Neural cell (in vitro differentiated cells): ENCODE measurements at regions not wholly inside any gene's neighbourhood (a gene's known extent, or its start where the extent isn't known, plus 50 kb on each side); places are given as distances from the start of the nearest gene placed in this dataset.

Experiments used
- H2AFZ ChIP-seq: fragments of 200-600, 300-800 bp; sonication (generic), shearing (Covaris generic); 2 replicates; pipeline ENCODE4 v1.6.0; 2014; ENCODE audit warnings: low read depth, mild to moderate bottlenecking, antibody characterized with exemption, low read length, moderate library complexity
- H3F3A ChIP-seq: fragments of 200-600 bp; shearing (Covaris generic); 2 replicates; pipeline ENCODE4 v1.6.1; 2016; ENCODE audit warnings: mild to moderate bottlenecking, moderate library complexity, mixed read lengths, antibody characterized with exemption, low read length; ENCODE audit not compliant: insufficient read depth, poor library complexity, severe bottlenecking
- H3K27ac ChIP-seq: fragments of 200-600, 300-800 bp; sonication (generic), shearing (Covaris generic); 2 replicates; pipeline ENCODE4 v1.5.1; 2014; ENCODE audit warnings: mild to moderate bottlenecking, low read length, moderate library complexity
- H3K27me3 ChIP-seq: fragments of 300-800, 200-600 bp; sonication (generic), shearing (Covaris generic); 2 replicates; pipeline ENCODE4 v1.6.0; 2014; ENCODE audit warnings: mild to moderate bottlenecking, low read depth, low read length, moderate library complexity; ENCODE audit not compliant: insufficient read depth
- H3K36me3 ChIP-seq: fragments of 300-800, 200-600 bp; sonication (generic), shearing (Covaris generic); 2 replicates; pipeline ENCODE4 v1.5.1; 2014; ENCODE audit warnings: mild to moderate bottlenecking, antibody characterized with exemption, low read length, moderate library complexity; ENCODE audit not compliant: insufficient read depth
- H3K4me2 ChIP-seq: fragments of 300-800, 200-600 bp; sonication (generic), shearing (Covaris generic); 2 replicates; pipeline ENCODE4 v1.6.0; 2014; ENCODE audit warnings: mild to moderate bottlenecking, low read length
- H3K4me3 ChIP-seq: fragments of 300-800, 200-600 bp; sonication (generic), shearing (Covaris generic); 2 replicates; pipeline ENCODE4 v1.5.1; 2014; ENCODE audit warnings: mild to moderate bottlenecking, low read length, moderate library complexity
- H3K79me2 ChIP-seq: fragments of 200-600 bp; shearing (Covaris generic); replicated peaks from 2 replicates; pipeline ENCODE4 v1.6.0; 2014; ENCODE audit warnings: mild to moderate bottlenecking, low read length, moderate library complexity; ENCODE audit not compliant: insufficient read depth
- H3K9ac ChIP-seq: fragments of 300-800, 200-600 bp; sonication (generic), shearing (Covaris generic); 2 replicates; pipeline ENCODE4 v1.6.1; 2016; ENCODE audit warnings: mild to moderate bottlenecking, low read length, mixed read lengths
- H3K9me2 ChIP-seq: fragments of 200-600 bp; shearing (Covaris generic); 2 replicates; pipeline ENCODE4 v1.6.1; 2016; ENCODE audit warnings: mild to moderate bottlenecking, low read length, mixed read lengths; ENCODE audit not compliant: insufficient read depth
- H3K9me3 ChIP-seq: fragments of 200-600, 300-800 bp; sonication (generic), shearing (Covaris generic); 2 replicates; pipeline ENCODE4 v1.6.1; 2016; ENCODE audit warnings: mild to moderate bottlenecking, mixed run types, low read length, moderate library complexity, mixed read lengths
- H4K20me1 ChIP-seq: fragments of 200-600 bp; shearing (Covaris generic); 2 replicates; pipeline ENCODE4 v1.6.1; 2016; ENCODE audit warnings: mild to moderate bottlenecking, mixed run types; ENCODE audit not compliant: insufficient read depth
- EP300 ChIP-seq: fragments of 450-650 bp; conservative IDR thresholded peaks from 2 replicates; pipeline ENCODE4 v1.6.1; 2014; ENCODE audit warnings: antibody characterized with exemption, mild to moderate bottlenecking, moderate library complexity; ENCODE audit not compliant: poor library complexity, severe bottlenecking
- EZH2 ChIP-seq: fragments of 200-600, 300-800 bp; shearing (Covaris generic), sonication (generic); IDR thresholded peaks from 2 replicates; pipeline ENCODE4 v1.6.1; 2014; ENCODE audit warnings: antibody characterized with exemption, low read length, borderline replicate concordance, mild to moderate bottlenecking; ENCODE audit not compliant: insufficient read depth, poor library complexity, severe bottlenecking
- MXI1 ChIP-seq: fragments of 450-650 bp; conservative IDR thresholded peaks from 2 replicates; pipeline ENCODE4 v1.6.1; 2014; ENCODE audit warnings: antibody characterized with exemption, mild to moderate bottlenecking; ENCODE audit not compliant: poor library complexity, severe bottlenecking
- POLR2AphosphoS5 ChIP-seq: IDR thresholded peaks from 2 replicates; pipeline ENCODE4 v1.6.1; 2012
- RAD21 ChIP-seq: fragments of 450-650 bp; conservative IDR thresholded peaks from 2 replicates; pipeline ENCODE4 v1.6.1; 2014; ENCODE audit warnings: antibody characterized with exemption, mild to moderate bottlenecking, moderate library complexity
- SMC3 ChIP-seq: fragments of 450-650 bp; conservative IDR thresholded peaks from 2 replicates; pipeline ENCODE4 v1.6.1; 2014; ENCODE audit warnings: antibody characterized with exemption, mild to moderate bottlenecking, moderate library complexity; ENCODE audit not compliant: poor library complexity
- TAF1 ChIP-seq: IDR thresholded peaks from 2 replicates; pipeline ENCODE4 v1.6.1; 2012; ENCODE audit warnings: low read depth
- TF ChIP-seq, protein P1 (sequence below): fragments of 450-650 bp; IDR thresholded peaks from 2 replicates; pipeline ENCODE4 v1.5.1; 2014; ENCODE audit warnings: antibody characterized with exemption, mild to moderate bottlenecking, moderate library complexity; ENCODE audit not compliant: poor library complexity, severe bottlenecking
- TF ChIP-seq, protein P2 (sequence below): IDR thresholded peaks from 2 replicates; pipeline ENCODE4 v1.6.1; 2012; ENCODE audit warnings: borderline replicate concordance

DNA sequence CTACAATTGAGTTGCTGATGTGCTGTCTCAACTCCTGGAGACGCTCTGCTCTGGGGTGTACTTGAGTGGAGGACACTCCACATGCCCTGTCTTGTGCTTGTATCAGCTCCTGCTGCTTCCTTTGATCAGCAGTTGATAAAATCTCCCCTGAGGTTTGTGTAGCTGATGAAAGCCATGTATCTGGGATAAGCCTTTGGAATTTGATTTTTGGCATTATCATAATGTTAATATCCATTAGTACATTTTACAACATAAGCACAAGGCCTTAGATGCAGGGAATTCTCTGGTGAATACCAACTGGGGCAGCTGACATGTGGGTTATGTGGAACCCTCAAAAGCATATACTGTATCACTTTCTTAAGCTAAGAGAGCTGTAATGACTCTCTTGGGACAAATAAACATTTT is 222.7 kb upstream of the ITGA4 start:
- H3K36me3 ChIP-seq = no peaks in the 10 kb centered on the region
- TF ChIP-seq MXI1 = no peak
- TF ChIP-seq, protein P1, sequence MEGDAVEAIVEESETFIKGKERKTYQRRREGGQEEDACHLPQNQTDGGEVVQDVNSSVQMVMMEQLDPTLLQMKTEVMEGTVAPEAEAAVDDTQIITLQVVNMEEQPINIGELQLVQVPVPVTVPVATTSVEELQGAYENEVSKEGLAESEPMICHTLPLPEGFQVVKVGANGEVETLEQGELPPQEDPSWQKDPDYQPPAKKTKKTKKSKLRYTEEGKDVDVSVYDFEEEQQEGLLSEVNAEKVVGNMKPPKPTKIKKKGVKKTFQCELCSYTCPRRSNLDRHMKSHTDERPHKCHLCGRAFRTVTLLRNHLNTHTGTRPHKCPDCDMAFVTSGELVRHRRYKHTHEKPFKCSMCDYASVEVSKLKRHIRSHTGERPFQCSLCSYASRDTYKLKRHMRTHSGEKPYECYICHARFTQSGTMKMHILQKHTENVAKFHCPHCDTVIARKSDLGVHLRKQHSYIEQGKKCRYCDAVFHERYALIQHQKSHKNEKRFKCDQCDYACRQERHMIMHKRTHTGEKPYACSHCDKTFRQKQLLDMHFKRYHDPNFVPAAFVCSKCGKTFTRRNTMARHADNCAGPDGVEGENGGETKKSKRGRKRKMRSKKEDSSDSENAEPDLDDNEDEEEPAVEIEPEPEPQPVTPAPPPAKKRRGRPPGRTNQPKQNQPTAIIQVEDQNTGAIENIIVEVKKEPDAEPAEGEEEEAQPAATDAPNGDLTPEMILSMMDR = no peak
- TF ChIP-seq, protein P2, sequence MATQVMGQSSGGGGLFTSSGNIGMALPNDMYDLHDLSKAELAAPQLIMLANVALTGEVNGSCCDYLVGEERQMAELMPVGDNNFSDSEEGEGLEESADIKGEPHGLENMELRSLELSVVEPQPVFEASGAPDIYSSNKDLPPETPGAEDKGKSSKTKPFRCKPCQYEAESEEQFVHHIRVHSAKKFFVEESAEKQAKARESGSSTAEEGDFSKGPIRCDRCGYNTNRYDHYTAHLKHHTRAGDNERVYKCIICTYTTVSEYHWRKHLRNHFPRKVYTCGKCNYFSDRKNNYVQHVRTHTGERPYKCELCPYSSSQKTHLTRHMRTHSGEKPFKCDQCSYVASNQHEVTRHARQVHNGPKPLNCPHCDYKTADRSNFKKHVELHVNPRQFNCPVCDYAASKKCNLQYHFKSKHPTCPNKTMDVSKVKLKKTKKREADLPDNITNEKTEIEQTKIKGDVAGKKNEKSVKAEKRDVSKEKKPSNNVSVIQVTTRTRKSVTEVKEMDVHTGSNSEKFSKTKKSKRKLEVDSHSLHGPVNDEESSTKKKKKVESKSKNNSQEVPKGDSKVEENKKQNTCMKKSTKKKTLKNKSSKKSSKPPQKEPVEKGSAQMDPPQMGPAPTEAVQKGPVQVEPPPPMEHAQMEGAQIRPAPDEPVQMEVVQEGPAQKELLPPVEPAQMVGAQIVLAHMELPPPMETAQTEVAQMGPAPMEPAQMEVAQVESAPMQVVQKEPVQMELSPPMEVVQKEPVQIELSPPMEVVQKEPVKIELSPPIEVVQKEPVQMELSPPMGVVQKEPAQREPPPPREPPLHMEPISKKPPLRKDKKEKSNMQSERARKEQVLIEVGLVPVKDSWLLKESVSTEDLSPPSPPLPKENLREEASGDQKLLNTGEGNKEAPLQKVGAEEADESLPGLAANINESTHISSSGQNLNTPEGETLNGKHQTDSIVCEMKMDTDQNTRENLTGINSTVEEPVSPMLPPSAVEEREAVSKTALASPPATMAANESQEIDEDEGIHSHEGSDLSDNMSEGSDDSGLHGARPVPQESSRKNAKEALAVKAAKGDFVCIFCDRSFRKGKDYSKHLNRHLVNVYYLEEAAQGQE = no peak
- TF ChIP-seq RAD21 = no peak
- no peak for TF ChIP-seq EZH2
- TF ChIP-seq EP300 = no peak
- TF ChIP-seq TAF1 = no peak
- TF ChIP-seq POLR2AphosphoS5 = no peak
- TF ChIP-seq SMC3 = no peak
- no peaks in the 10 kb centered on the region for H3K9me3 ChIP-seq
- no peak overlapping the region for H3K9ac ChIP-seq
- no peaks in the 10 kb centered on the region for H3K9me2 ChIP-seq
- no peaks in the 10 kb centered on the region for H3F3A ChIP-seq
- H3K79me2 ChIP-seq = no peaks in the 10 kb centered on the region
- no peak overlapping the region for H3K27ac ChIP-seq
- H4K20me1 ChIP-seq = no peaks in the 10 kb centered on the region
- no peak overlapping the region for H3K4me2 ChIP-seq
- H3K27me3 ChIP-seq = no peaks in the 10 kb centered on the region
- H3K4me3 ChIP-seq = no peak overlapping the region
- no peak overlapping the region for H2AFZ ChIP-seq

DNA sequence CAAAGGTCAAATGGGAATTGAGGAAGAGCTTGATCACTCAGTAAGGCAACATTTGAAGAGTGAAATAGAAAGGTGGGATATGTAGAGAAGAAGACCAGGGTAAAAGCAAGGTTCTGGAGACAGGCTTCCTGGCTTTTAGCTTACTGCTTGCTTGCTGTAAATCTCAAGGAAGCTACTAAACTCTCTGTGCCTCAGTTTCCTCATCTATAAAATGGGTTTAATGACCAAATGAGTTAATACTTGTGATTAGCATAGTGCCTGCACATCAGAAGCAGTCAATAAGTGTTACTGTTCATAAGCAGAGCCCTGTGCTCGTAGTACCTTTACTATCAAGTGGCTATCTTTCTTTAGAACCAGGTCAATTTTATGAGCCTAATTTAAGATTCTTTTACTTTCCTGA is 222.2 kb upstream of the ITGA4 start:
- Histone ChIP-seq H3K4me3 (no peak overlapping the region), H3K36me3 (no peaks in the 10 kb centered on the region), H3F3A (no peaks in the 10 kb centered on the region), H3K9me3 (no peaks in the 10 kb centered on the region), H3K4me2 (no peak overlapping the region), H2AFZ (no peak overlapping the region), H4K20me1 (no peaks in the 10 kb centered on the region), H3K27ac (no peak overlapping the region), H3K9me2 (no peaks in the 10 kb centered on the region), H3K9ac (no peak overlapping the region), H3K27me3 (no peaks in the 10 kb centered on the region), H3K79me2 (no peaks in the 10 kb centered on the region)
- TF ChIP-seq MXI1 (no peak), RAD21 (no peak), POLR2AphosphoS5 (no peak), TAF1 (no peak), EZH2 (no peak), EP300 (no peak), SMC3 (no peak)
- TF ChIP-seq, protein P2 = no peak
- TF ChIP-seq, protein P1 = no peak
